Activated naive CD4-positive, alpha-beta T cell treated with anti-CD3 and anti-CD28 coated beads, Interleukin-2, amount 50 U/mL, for 72 hours (primary cell): ENCODE measurements at regions not wholly inside any gene's neighbourhood (a gene's known extent, or its start where the extent isn't known, plus 50 kb on each side); places are given as distances from the start of the nearest gene placed in this dataset.
A peak's percentile ranks its signal among the peaks of the same experiment; 100 is the strongest.

Experiments
- ATAC-seq, 2 donors: fragments of 150-1000 bp; cut with Tn5 transposase; 2 replicates each; pipeline ENCODE4 v1.10.0; 2021; ENCODE audit warnings: mild to moderate bottlenecking in 2 of 2, moderate library complexity in 2 of 2
- DNase-seq, 2 donors: peaks; one replicate each; pipeline ENCODE4 v3.0.0; 2021 to 2022; ENCODE audit warnings: low spot score in 2 of 2
- H3K27ac Mint-ChIP-seq, 2 donors: one replicate each; pipeline ENCODE4 v1.8.0; 2022; ENCODE audit warnings: mild to moderate bottlenecking in 2 of 2, mixed read lengths in 2 of 2
- H3K36me3 Mint-ChIP-seq, 2 donors: one replicate each; pipeline ENCODE4 v1.8.0; 2022; ENCODE audit warnings: mixed read lengths in 2 of 2
- H3K9me3 Mint-ChIP-seq, 2 donors: one replicate each; pipeline ENCODE4 v1.8.0; 2022; ENCODE audit warnings: mixed read lengths in 2 of 2

- H3K9me3 Mint-ChIP-seq: peaks cover 0 to 5% of the 10 kb centered on the region in 2 donors
- H3K36me3 Mint-ChIP-seq: no peaks in the 10 kb centered on the region
- no peak for ATAC-seq
- no peak for DNase-seq
- no peak overlapping the region for H3K27ac Mint-ChIP-seq
Measured at GRCh38 chr13:74205313-74205690, 71.1 kb upstream of the KLF12 start.

DNA sequence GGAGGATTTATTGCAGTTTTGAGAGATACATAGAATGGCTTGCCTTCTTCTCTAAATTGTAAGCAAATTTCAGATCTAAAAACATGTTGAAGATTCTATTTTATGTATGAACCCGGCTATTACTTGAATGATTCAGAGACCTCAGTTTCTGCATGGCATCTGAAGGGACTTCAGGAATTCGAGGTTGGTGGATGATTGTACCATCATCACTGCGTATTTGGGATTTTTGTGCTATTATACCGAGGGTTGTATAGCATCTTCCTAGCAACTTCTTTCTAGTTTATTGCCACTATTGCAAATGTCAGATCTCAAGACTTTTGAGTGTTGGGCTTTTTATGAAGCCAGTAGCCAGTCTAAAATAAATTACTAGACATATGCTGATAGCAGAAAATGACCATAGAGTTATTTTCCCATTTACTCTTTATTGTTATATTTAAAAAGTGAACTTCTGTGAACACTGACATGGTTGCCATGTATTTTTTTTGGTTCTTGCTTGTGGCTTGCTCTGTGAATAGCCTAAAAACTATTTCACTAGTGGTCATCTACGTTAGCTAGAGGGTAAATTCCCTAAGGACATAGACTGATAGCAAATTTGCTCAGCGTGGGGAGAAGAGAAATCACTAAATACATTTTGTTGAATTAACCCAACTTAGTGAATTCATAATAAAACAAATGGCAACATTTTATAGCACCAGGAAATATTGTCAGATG, 70.6 kb upstream of the KLF12 start:
- no peak for ATAC-seq
- Mint-ChIP-seq H3K27ac (no peak overlapping the region), H3K9me3 (peaks cover 0 to 5% of the 10 kb centered on the region in 2 donors)

DNA sequence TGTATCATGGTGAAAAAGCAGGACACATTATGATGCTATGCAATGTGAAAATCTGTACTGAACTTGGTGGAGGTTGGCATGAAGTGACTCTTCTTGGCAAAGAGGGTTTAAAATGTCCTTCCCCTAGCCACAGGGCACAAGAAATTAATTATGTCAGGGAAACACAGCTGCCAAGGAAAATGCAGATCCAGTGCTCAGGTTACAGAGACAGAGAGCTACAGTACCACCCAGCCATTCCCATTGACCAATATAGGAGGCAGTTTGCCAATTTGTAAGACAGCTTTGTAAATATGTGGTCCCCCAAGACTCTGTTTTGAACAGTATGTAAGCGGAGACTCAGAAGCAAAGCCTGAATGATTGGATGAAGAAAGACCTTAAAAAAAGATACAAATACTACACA, 69.4 kb upstream of the KLF12 start:
- no peak for ATAC-seq
- no peak for DNase-seq
- H3K9me3 Mint-ChIP-seq: peaks cover 0 to 5% of the 10 kb centered on the region in 2 donors
- no peak overlapping the region for H3K27ac Mint-ChIP-seq
- H3K36me3 Mint-ChIP-seq: no peaks in the 10 kb centered on the region

More for the DNA sequence above, 70.6 kb upstream of the KLF12 start:
- no peaks in the 10 kb centered on the region for H3K36me3 Mint-ChIP-seq
- DNase-seq: no peak

DNA sequence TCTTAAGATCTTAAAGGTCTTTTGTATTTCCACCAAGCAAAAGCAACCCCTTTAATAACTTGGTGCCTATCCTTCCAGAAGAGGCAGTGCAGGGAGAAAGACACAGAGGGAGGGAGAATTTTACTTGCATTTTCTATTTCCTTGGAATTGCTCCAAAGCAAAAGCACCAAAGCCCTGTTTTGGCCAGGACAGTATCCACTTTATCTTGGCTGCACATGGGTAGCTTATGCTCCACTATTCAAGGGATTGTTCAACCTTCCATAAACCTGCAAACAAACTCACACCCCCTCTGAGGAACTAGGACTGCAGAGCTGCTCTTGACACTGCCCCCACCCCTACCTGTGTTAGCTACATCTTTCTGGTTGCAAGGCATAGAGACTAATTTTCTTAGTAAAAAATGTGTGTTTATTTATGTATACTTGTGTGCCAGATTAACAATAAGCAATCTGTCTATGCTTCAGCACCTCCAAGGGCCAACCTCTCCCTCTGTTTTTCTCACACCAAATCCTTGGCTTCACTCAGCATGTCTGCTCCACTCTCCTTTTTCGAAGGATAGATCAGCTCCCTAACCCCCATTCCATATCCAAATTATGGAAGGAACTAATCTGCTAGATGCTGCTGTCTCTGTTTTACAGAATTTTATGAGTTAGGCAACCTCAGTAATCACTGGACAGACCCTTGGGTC, 68.1 kb upstream of the KLF12 start:
- H3K36me3 Mint-ChIP-seq: no peaks in the 10 kb centered on the region
- DNase-seq (no peak), ATAC-seq (no peak)
- no peak overlapping the region for H3K27ac Mint-ChIP-seq
- peaks cover 0 to 5% of the 10 kb centered on the region in 2 donors for H3K9me3 Mint-ChIP-seq

- Mint-ChIP-seq H3K9me3 (peaks cover 0 to 3% of the 10 kb centered on the region in 2 donors), H3K27ac (no peak overlapping the region), H3K36me3 (no peaks in the 10 kb centered on the region)
- ATAC-seq (no peak), DNase-seq (no peak)
Measured at GRCh38 chr13:74201530-74201929, 67.3 kb upstream of the KLF12 start.

- no peaks in the 10 kb centered on the region for H3K36me3 Mint-ChIP-seq
- ATAC-seq (no peak), DNase-seq (no peak)
- no peaks in the 10 kb centered on the region for H3K9me3 Mint-ChIP-seq
- H3K27ac Mint-ChIP-seq: no peak overlapping the region
Measured at GRCh38 chr13:74200081-74200480, 65.9 kb upstream of the KLF12 start.

- ATAC-seq (no peak), DNase-seq (no peak)
- no peaks in the 10 kb centered on the region for H3K36me3 Mint-ChIP-seq
Measured at GRCh38 chr13:74197677-74198429, 63.6 kb upstream of the KLF12 start.

GRCh38 chr13:74194846-74195245, 60.6 kb upstream of the KLF12 start:
- Mint-ChIP-seq H3K27ac (no peak overlapping the region), H3K36me3 (no peaks in the 10 kb centered on the region), H3K9me3 (peaks cover 0 to 5% of the 10 kb centered on the region in 2 donors)
- no peak for ATAC-seq
- no peak for DNase-seq

More at GRCh38 chr13:74197677-74198429, 63.6 kb upstream of the KLF12 start:
- Mint-ChIP-seq H3K9me3 (peaks cover 0 to 5% of the 10 kb centered on the region in 2 donors), H3K27ac (no peak overlapping the region)

GRCh38 chr13:74193391-74193790, 59.2 kb upstream of the KLF12 start:
- no peak overlapping the region for H3K27ac Mint-ChIP-seq
- H3K9me3 Mint-ChIP-seq: peaks cover 0 to 5% of the 10 kb centered on the region in 2 donors
- no peaks in the 10 kb centered on the region for H3K36me3 Mint-ChIP-seq
- DNase-seq (no peak), ATAC-seq (no peak)

GRCh38 chr13:74191410-74191809, 57.2 kb upstream of the KLF12 start:
- ATAC-seq: peak; percentile 71 to 85
- DNase-seq: no peak
- H3K9me3 Mint-ChIP-seq: peaks cover 0 to 5% of the 10 kb centered on the region in 2 donors
- H3K36me3 Mint-ChIP-seq: no peaks in the 10 kb centered on the region
- H3K27ac Mint-ChIP-seq: no peak overlapping the region

- Mint-ChIP-seq H3K27ac (peak overlapping the region in 1 of 2 donors; percentile 50), H3K9me3 (peaks cover 0 to 5% of the 10 kb centered on the region in 2 donors), H3K36me3 (no peaks in the 10 kb centered on the region)
- no peak for DNase-seq
- peak; percentile 66 to 74 for ATAC-seq
Measured at GRCh38 chr13:74190999-74191398, 56.8 kb upstream of the KLF12 start.

- no peaks in the 10 kb centered on the region for H3K36me3 Mint-ChIP-seq
- no peak overlapping the region for H3K27ac Mint-ChIP-seq
- DNase-seq (no peak), ATAC-seq (peak; percentile 37)
- no peaks in the 10 kb centered on the region for H3K9me3 Mint-ChIP-seq
Measured at GRCh38 chr13:74187564-74187963, 53.4 kb upstream of the KLF12 start.

DNA sequence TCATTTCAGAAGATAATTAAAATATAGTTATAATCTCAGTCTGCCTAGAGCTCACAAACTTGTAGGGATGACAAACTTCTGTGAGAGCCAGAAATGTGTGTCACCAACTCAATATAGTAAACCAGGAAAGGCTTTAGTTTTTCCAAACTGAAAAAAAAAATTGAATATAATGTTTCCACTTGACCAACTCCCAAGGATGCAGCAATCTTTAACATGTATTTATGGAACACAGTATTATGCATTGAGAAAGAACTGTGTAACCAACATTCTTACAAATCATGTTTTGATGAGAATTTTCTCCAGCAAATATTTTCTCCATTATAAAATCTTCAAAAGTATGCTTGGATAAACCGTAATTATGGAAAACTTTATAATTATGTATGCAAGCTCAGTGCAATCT, 50.1 kb upstream of the KLF12 start:
- Mint-ChIP-seq H3K27ac (no peak overlapping the region), H3K36me3 (no peaks in the 10 kb centered on the region), H3K9me3 (no peaks in the 10 kb centered on the region)
- DNase-seq (no peak), ATAC-seq (no peak)
